ENCODE measurements at regions not wholly inside any gene's neighbourhood (a gene's known extent, or its start where the extent isn't known, plus 50 kb on each side); places are given as distances from the start of the nearest gene placed in this dataset.
A peak's percentile ranks its signal among the peaks of the same experiment; 100 is the strongest.

GRCh38 chr6:95249661-95250060, 327.7 kb upstream of the MANEA start:
- no peak for TF ChIP-seq CTCF (IDR thresholded peaks at IDR 0.05)
- no peak for TF ChIP-seq ZFX (IDR thresholded peaks at IDR 0.05; ENCODE audit: borderline replicate concordance)
- no peak overlapping the region for H3K27ac ChIP-seq

GRCh38 chr6:95263840-95264239, 313.5 kb upstream of the MANEA start:
- H3K27ac ChIP-seq = no peak overlapping the region
- no peak for TF ChIP-seq ZFX (IDR thresholded peaks at IDR 0.05; ENCODE audit: borderline replicate concordance)

GRCh38 chr6:95266537-95267258, 310.6 kb upstream of the MANEA start:
- no peak for TF ChIP-seq CTCF (IDR thresholded peaks at IDR 0.05)
- TF ChIP-seq ZFX (IDR thresholded peaks at IDR 0.05; ENCODE audit: borderline replicate concordance) = no peak
- H3K27ac ChIP-seq = no peak overlapping the region

- H3K27ac ChIP-seq = no peak overlapping the region
- no peak for TF ChIP-seq ZFX (IDR thresholded peaks at IDR 0.05; ENCODE audit: borderline replicate concordance)
These were observed 302.6 kb upstream of the MANEA start for GRCh38 chr6:95274686-95275235.

GRCh38 chr6:95279616-95280015, 297.7 kb upstream of the MANEA start:
- no peak overlapping the region for H3K27ac ChIP-seq
- no peak for TF ChIP-seq CTCF (IDR thresholded peaks at IDR 0.05)
- no peak for TF ChIP-seq ZFX (IDR thresholded peaks at IDR 0.05; ENCODE audit: borderline replicate concordance)

- TF ChIP-seq CTCF (IDR thresholded peaks at IDR 0.05) (peak; percentile 83), ZFX (IDR thresholded peaks at IDR 0.05; ENCODE audit: borderline replicate concordance) (no peak)
- no peak overlapping the region for H3K27ac ChIP-seq
These were observed 296.6 kb upstream of the MANEA start for GRCh38 chr6:95280686-95281273.

- H3K27ac ChIP-seq = no peak overlapping the region
- TF ChIP-seq CTCF (IDR thresholded peaks at IDR 0.05) (no peak), ZFX (IDR thresholded peaks at IDR 0.05; ENCODE audit: borderline replicate concordance) (no peak)
These were observed 291.5 kb upstream of the MANEA start for GRCh38 chr6:95285881-95286280.

- H3K27ac ChIP-seq = no peak overlapping the region
- TF ChIP-seq CTCF (IDR thresholded peaks at IDR 0.05) = no peak
- no peak for TF ChIP-seq ZFX (IDR thresholded peaks at IDR 0.05; ENCODE audit: borderline replicate concordance)
These were observed 290.5 kb upstream of the MANEA start for GRCh38 chr6:95286874-95287273.
